Panc1 (cell line): ENCODE measurements at regions not wholly inside any gene's neighbourhood (a gene's known extent, or its start where the extent isn't known, plus 50 kb on each side); places are given as distances from the start of the nearest gene placed in this dataset.

Experiments
- ATAC-seq: fragments of 200-7000 bp; cut with Tn5 transposase; 2 replicates; pipeline ENCODE4 v1.9.1; 2020; ENCODE audit warnings: mild to moderate bottlenecking, moderate library complexity
- BruUV-seq: library from RNA; stranded (reverse); fragments of 400-500 nt; replicated peaks from 2 replicates; lab custom pipeline; 2021; lab: Mats Ljungman, UMichigan
- CTCF ChIA-PET: fragments of 300-600 bp; sonication (Branson Sonifier 250); formaldehyde crosslinking; loops from one replicate; lab custom pipeline; 2022; ENCODE audit warnings: antibody characterized with exemption; lab: Charles Lee
- POLR2A ChIA-PET: fragments of 300-600 bp; sonication (Branson Sonifier 250); formaldehyde crosslinking; loops from one replicate; lab custom pipeline; 2022; ENCODE audit warnings: antibody characterized with exemption; lab: Charles Lee
- DNase-seq: peaks from one replicate; pipeline ENCODE4 v3.0.0-alpha.2; 2010; ENCODE audit warnings: low read depth, low spot score
- H3K27ac ChIP-seq: 2 replicates; pipeline ENCODE4 v1.5.1; 2011; ENCODE audit warnings: mild to moderate bottlenecking, low read length, inconsistent platforms
- H3K27me3 ChIP-seq: fragments of 200-500 bp; sonication (Bioruptor generic); 2 replicates; pipeline ENCODE4 v1.6.0; 2014; ENCODE audit warnings: low read length, inconsistent platforms; ENCODE audit not compliant: control insufficient read depth, insufficient read depth
- H3K36me3 ChIP-seq: fragments of 200-500 bp; sonication (Bioruptor generic); 2 replicates; pipeline ENCODE4 v1.5.1; 2014; ENCODE audit warnings: inconsistent platforms, mild to moderate bottlenecking, low read length, moderate library complexity; ENCODE audit not compliant: control insufficient read depth, insufficient read depth
- H3K4me1 ChIP-seq: 2 replicates; pipeline ENCODE4 v1.5.1; 2011; ENCODE audit warnings: inconsistent platforms, mild to moderate bottlenecking, low read length, moderate library complexity; ENCODE audit not compliant: control insufficient read depth, insufficient read depth
- H3K4me3 ChIP-seq, 2 experiments: 2 replicates each; pipeline ENCODE4 v1.5.1; 2011 to 2012; ENCODE audit warnings: low read depth in 2 of 2, low read length in 2 of 2, mild to moderate bottlenecking in 2 of 2, inconsistent platforms in 1 of 2, moderate library complexity in 1 of 2
- H3K9me3 ChIP-seq: fragments of 200-500 bp; sonication (Bioruptor generic); 2 replicates; pipeline ENCODE4 v1.5.1; 2014; ENCODE audit warnings: low read depth, mild to moderate bottlenecking, inconsistent platforms, low read length, moderate library complexity; ENCODE audit not compliant: control insufficient read depth, insufficient read depth
- POLR2AphosphoS5 ChIP-seq: IDR thresholded peaks from 2 replicates; pipeline ENCODE4 v1.6.1; 2012; ENCODE audit warnings: mild to moderate bottlenecking, low read depth, low read length, moderate library complexity
- SIN3A ChIP-seq: IDR thresholded peaks from 2 replicates; pipeline ENCODE4 v1.6.1; 2012; ENCODE audit warnings: low read depth, mild to moderate bottlenecking, low read length, moderate library complexity, borderline replicate concordance; ENCODE audit not compliant: insufficient read depth
- TCF7L2 ChIP-seq: IDR thresholded peaks from 2 replicates; pipeline ENCODE4 v1.6.1; 2011; ENCODE audit warnings: mild to moderate bottlenecking, low read depth, low read length, inconsistent platforms
- in situ Hi-C: cut with HindIII; loops from 2 replicates; pipeline ENCODE4 v1.10.0; 2016; ENCODE audit warnings: low sequenced_read_pairs, low pct_unique_long_range_greater_than_20kb
- intact Hi-C: fragments of 100-400 bp; cut with micrococcal nuclease; formaldehyde crosslinking; loops from one replicate; pipeline ENCODE4 v1.10.0; 2022; ENCODE audit not compliant: unreplicated experiment
- TF ChIP-seq, protein P1 (sequence below): fragments of 450-650 bp; IDR thresholded peaks from 2 replicates; pipeline ENCODE4 v1.5.1; 2017; ENCODE audit warnings: mild to moderate bottlenecking
- TF ChIP-seq, protein P2 (sequence below), 2 experiments: IDR thresholded peaks; 2 replicates each; pipeline ENCODE4 v1.6.1; 2011 to 2012; ENCODE audit warnings: low read depth in 2 of 2, control low read depth in 1 of 2, low read length in 1 of 2, mild to moderate bottlenecking in 1 of 2, moderate library complexity in 1 of 2; ENCODE audit not compliant: insufficient read depth in 1 of 2

DNA sequence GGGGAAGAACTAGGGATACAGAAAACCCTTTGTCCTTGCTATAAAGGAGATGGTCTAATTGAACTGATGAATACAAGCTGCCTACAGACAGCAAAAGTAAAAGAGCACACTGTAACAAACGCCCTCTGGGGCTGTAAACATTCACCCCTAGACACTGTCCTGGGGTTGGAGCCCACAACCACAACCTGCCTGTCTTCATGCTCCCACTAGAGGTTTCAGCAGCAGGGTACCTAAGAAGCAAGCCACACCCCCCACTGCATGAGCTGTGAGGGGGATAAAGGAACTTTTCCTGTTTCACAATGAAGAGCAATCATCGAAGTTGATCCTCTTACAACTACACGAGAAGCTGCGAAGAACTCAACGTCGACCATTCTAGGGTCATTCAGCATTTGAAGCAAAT lies 90.5 kb upstream of the LUZP2 start:
- ATAC-seq (no peak), DNase-seq (no peak)
- CTCF ChIA-PET: no interaction called here
- H3K4me1 ChIP-seq: no peaks in the 10 kb centered on the region
- no TSS peak for BruUV-seq
- TF ChIP-seq TCF7L2 (no peak), POLR2AphosphoS5 (no peak), SIN3A (no peak)
- TF ChIP-seq, protein P1, sequence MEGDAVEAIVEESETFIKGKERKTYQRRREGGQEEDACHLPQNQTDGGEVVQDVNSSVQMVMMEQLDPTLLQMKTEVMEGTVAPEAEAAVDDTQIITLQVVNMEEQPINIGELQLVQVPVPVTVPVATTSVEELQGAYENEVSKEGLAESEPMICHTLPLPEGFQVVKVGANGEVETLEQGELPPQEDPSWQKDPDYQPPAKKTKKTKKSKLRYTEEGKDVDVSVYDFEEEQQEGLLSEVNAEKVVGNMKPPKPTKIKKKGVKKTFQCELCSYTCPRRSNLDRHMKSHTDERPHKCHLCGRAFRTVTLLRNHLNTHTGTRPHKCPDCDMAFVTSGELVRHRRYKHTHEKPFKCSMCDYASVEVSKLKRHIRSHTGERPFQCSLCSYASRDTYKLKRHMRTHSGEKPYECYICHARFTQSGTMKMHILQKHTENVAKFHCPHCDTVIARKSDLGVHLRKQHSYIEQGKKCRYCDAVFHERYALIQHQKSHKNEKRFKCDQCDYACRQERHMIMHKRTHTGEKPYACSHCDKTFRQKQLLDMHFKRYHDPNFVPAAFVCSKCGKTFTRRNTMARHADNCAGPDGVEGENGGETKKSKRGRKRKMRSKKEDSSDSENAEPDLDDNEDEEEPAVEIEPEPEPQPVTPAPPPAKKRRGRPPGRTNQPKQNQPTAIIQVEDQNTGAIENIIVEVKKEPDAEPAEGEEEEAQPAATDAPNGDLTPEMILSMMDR: no peak
- TF ChIP-seq, protein P2, sequence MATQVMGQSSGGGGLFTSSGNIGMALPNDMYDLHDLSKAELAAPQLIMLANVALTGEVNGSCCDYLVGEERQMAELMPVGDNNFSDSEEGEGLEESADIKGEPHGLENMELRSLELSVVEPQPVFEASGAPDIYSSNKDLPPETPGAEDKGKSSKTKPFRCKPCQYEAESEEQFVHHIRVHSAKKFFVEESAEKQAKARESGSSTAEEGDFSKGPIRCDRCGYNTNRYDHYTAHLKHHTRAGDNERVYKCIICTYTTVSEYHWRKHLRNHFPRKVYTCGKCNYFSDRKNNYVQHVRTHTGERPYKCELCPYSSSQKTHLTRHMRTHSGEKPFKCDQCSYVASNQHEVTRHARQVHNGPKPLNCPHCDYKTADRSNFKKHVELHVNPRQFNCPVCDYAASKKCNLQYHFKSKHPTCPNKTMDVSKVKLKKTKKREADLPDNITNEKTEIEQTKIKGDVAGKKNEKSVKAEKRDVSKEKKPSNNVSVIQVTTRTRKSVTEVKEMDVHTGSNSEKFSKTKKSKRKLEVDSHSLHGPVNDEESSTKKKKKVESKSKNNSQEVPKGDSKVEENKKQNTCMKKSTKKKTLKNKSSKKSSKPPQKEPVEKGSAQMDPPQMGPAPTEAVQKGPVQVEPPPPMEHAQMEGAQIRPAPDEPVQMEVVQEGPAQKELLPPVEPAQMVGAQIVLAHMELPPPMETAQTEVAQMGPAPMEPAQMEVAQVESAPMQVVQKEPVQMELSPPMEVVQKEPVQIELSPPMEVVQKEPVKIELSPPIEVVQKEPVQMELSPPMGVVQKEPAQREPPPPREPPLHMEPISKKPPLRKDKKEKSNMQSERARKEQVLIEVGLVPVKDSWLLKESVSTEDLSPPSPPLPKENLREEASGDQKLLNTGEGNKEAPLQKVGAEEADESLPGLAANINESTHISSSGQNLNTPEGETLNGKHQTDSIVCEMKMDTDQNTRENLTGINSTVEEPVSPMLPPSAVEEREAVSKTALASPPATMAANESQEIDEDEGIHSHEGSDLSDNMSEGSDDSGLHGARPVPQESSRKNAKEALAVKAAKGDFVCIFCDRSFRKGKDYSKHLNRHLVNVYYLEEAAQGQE (IDR thresholded peaks at IDR 0.05; ENCODE audit: insufficient read depth in 1 of 2, low read depth in 2 of 2, low read length in 1 of 2): no peak
- intact Hi-C loops (no loop called here), in situ Hi-C loops (no loop called here)
- H3K36me3 ChIP-seq: no peaks in the 10 kb centered on the region
- H3K27me3 ChIP-seq: no peaks in the 10 kb centered on the region
- no peak overlapping the region for H3K4me3 ChIP-seq
- POLR2A ChIA-PET: no interaction called here
- H3K27ac ChIP-seq: no peak overlapping the region
- H3K9me3 ChIP-seq: no peaks in the 10 kb centered on the region

DNA sequence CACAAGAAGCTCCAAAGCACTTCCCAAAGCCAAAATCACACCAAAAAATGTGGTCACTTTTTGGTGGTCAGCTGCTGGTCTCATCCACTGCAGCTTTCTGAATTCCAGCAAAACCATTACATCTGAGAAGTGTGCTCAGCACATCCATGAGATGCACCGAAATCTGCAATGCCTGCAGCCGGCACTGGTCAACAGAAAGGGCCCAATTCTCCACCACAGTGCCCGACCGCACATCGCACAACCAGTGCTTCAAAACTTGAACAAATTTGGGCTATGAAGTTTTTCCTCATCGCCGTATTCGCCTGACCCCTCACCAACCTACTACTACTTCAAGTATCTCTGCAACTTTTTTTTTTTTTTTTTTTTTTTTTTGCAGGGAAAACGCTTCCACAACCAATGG lies 89.9 kb upstream of the LUZP2 start:
- BruUV-seq: no TSS peak
- ChIA-PET POLR2A (no interaction called here), CTCF (no interaction called here)
- no peaks in the 10 kb centered on the region for H3K9me3 ChIP-seq
- no peak for ATAC-seq
- H3K4me1 ChIP-seq: no peaks in the 10 kb centered on the region
- intact Hi-C loops: no loop called here
- in situ Hi-C loops: no loop called here
- H3K36me3 ChIP-seq: no peaks in the 10 kb centered on the region
- no peak overlapping the region for H3K27ac ChIP-seq
- no peak overlapping the region for H3K4me3 ChIP-seq
- H3K27me3 ChIP-seq: no peaks in the 10 kb centered on the region
- no peak for TF ChIP-seq SIN3A
- TF ChIP-seq, protein P1: no peak
- TF ChIP-seq TCF7L2: no peak
- no peak for TF ChIP-seq POLR2AphosphoS5
- TF ChIP-seq, protein P2 (IDR thresholded peaks at IDR 0.05; ENCODE audit: insufficient read depth in 1 of 2, low read depth in 2 of 2, low read length in 1 of 2): no peak
- DNase-seq: no peak
